GM19240 (cell line): ENCODE measurements at regions not wholly inside any gene's neighbourhood (a gene's known extent, or its start where the extent isn't known, plus 50 kb on each side); places are given as distances from the start of the nearest gene placed in this dataset.

Experiments
- DNase-seq: peaks from one replicate; pipeline ENCODE4 v3.0.0; 2011; ENCODE audit warnings: low spot score; ENCODE audit not compliant: insufficient read length

DNA sequence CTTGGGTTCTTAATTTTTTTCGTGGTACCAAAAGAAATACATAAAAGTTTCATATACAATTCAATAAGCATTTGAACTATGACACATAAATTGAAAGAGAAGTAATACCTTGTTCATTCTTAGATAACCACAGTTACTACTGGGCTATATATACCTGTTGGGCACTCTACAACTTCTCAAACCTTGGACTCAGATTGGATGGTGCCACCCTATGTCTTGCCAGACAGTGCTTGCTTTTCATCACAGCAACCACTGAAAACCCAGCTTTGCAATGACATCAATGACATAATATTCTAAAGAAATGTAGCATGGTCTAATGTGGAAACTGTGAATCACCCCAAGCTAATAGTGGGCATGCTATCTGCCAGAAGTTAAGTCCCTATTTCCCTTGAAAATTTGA is 62.8 kb upstream of the DPH5 start:
- no peak for DNase-seq

GRCh38 chr1:101086783-101087182 is 61.2 kb upstream of the DPH5 start:
- no peak for DNase-seq

GRCh38 chr1:101081496-101082488 is 56.2 kb upstream of the DPH5 start:
- DNase-seq: no peak

DNA sequence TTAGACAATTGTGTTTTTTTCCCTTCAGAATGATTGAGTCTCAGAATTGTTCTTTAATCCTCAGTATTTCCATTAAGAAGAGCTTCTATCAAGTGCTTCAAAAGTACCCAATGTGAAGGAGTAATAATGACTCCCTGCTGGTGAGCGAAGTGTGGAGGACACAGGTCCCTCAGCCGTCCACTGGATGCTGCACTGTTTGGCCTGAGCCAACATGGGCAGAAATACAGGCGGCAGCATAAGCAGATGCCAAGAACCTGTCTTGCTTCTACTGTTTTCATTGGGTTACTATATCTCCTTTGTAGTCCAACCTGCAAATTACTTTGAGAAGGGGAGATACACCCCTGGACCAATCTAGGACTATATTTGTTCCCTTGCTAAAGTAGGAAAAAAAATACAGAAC is 55.3 kb upstream of the DPH5 start:
- DNase-seq: no peak

DNA sequence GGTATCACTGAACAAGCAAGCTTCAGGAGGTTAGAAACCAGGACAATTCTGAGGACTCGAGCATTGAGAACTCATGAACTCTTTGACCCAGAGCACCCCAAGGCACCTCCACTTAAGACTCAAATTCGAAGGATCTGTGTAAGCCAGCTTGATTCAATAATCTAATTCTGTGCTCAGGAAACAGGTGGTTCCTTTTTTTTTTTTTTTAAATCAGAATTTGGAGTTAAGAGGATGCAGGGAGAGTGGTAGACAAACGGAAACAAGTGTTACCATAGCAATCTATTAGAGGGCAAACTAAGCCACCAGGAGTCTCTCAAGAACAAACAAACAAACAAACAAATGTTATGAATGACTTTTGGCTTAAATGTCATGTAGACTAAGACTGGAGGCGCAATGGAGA is 53.8 kb upstream of the DPH5 start:
- DNase-seq: no peak

GRCh38 chr1:101077849-101078248 is 52.3 kb upstream of the DPH5 start:
- no peak for DNase-seq

DNA sequence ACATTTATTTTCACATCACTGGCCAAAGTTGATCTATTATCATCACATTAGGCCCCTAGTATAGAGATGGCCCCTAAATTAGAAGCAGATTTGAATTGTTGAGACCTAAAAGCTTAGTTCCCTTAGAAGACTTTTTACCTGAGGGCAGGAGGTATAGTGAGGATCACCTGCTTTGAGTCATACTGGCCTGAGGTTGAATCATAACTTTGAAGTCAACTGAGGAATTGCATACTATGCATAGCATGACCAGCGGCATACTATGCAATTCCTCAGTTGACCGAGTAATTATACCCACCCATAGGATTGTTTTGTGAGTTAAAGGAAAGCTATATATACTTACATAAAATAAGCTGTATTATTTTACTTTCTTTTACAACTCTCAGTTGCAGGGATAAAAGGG is 50.3 kb upstream of the DPH5 start:
- DNase-seq: no peak
